ENCODE measurements at regions not wholly inside any gene's neighbourhood (a gene's known extent, or its start where the extent isn't known, plus 50 kb on each side); places are given as distances from the start of the nearest gene placed in this dataset.

- Histone ChIP-seq H3K36me3 (ENCODE audit: control insufficient read depth in 3 of 3, insufficient read depth in 3 of 3, low read length in 3 of 3) (no peaks in the 10 kb centered on the region), H3K4me3 (ENCODE audit: low read length in 3 of 3) (peak overlapping the region in 1 of 3 donors; percentile 33), H3K9me3 (ENCODE audit: control insufficient read depth in 3 of 3, low read length in 3 of 3) (no peaks in the 10 kb centered on the region), H3K27me3 (ENCODE audit: control insufficient read depth in 3 of 3, insufficient read depth in 3 of 3, low read length in 3 of 3) (no peaks in the 10 kb centered on the region), H3K9ac (ENCODE audit: low read depth in 1 of 3, low read length in 3 of 3) (no peak overlapping the region), H3K27ac (ENCODE audit: low read depth, low read length) (no peak overlapping the region), H3K4me1 (ENCODE audit: control insufficient read depth in 3 of 3, insufficient read depth in 3 of 3, low read length in 3 of 3) (no peaks in the 10 kb centered on the region)
Measured at GRCh38 chr1:83641206-83641658, 357.7 kb downstream of the TTLL7 start.

DNA sequence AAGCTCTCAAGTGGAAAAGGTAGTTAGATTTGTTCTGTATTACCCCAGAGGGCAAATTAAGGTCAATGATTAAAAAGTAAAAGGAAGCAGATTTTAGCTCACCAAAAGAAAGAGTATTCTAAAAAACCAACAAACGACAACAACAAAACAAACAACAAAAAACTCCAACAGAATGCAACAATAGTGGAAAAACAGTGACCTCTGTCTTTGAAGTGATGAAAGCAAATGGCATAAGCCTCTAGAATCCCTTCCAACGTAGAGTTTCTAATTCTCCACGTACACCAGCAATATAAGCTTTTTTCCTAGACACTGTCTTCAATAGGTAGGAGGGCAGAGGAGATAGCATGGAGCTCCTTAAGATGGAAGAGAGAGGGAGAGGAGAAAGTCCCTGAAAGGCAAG is 359.1 kb downstream of the TTLL7 start:
- Histone ChIP-seq H3K27ac (ENCODE audit: low read depth, low read length) (no peak overlapping the region), H3K36me3 (ENCODE audit: control insufficient read depth in 3 of 3, insufficient read depth in 3 of 3, low read length in 3 of 3) (no peaks in the 10 kb centered on the region), H3K9me3 (ENCODE audit: control insufficient read depth in 3 of 3, low read length in 3 of 3) (no peaks in the 10 kb centered on the region), H3K9ac (ENCODE audit: low read depth in 1 of 3, low read length in 3 of 3) (no peak overlapping the region), H3K27me3 (ENCODE audit: control insufficient read depth in 3 of 3, insufficient read depth in 3 of 3, low read length in 3 of 3) (no peaks in the 10 kb centered on the region), H3K4me3 (ENCODE audit: low read length in 3 of 3) (no peak overlapping the region), H3K4me1 (ENCODE audit: control insufficient read depth in 3 of 3, insufficient read depth in 3 of 3, low read length in 3 of 3) (no peaks in the 10 kb centered on the region)

DNA sequence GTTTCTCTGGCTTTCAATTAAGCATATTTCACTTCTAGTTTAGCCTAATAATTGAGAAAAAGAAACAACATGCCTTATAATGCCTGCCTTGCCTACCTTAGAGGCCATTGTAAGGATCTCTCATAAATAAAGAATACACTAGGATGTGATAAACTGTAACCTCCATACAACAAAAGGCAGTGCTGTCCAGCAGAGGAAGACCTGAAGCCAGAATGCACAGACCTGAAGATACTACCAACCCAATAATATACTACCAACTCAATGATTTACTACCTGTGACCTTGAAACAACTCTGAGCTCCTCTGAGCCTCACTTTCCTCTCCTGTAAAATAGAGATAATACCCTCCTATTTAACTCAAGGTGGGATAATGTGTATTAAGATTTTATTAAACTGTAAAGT is 361.3 kb downstream of the TTLL7 start:
- Histone ChIP-seq H3K4me3 (ENCODE audit: low read length in 3 of 3) (no peak overlapping the region), H3K36me3 (ENCODE audit: control insufficient read depth in 3 of 3, insufficient read depth in 3 of 3, low read length in 3 of 3) (no peaks in the 10 kb centered on the region), H3K4me1 (ENCODE audit: control insufficient read depth in 3 of 3, insufficient read depth in 3 of 3, low read length in 3 of 3) (no peaks in the 10 kb centered on the region), H3K9me3 (ENCODE audit: control insufficient read depth in 3 of 3, low read length in 3 of 3) (no peaks in the 10 kb centered on the region), H3K27ac (ENCODE audit: low read depth, low read length) (no peak overlapping the region), H3K27me3 (ENCODE audit: control insufficient read depth in 3 of 3, insufficient read depth in 3 of 3, low read length in 3 of 3) (no peaks in the 10 kb centered on the region), H3K9ac (ENCODE audit: low read depth in 1 of 3, low read length in 3 of 3) (no peak overlapping the region)

- no peaks in the 10 kb centered on the region for H3K36me3 ChIP-seq (ENCODE audit: control insufficient read depth in 3 of 3, insufficient read depth in 3 of 3, low read length in 3 of 3)
- no peaks in the 10 kb centered on the region for H3K9me3 ChIP-seq (ENCODE audit: control insufficient read depth in 3 of 3, low read length in 3 of 3)
- H3K27ac ChIP-seq (ENCODE audit: low read depth, low read length), result no peak overlapping the region
- H3K9ac ChIP-seq (ENCODE audit: low read depth in 1 of 3, low read length in 3 of 3), result no peak overlapping the region
- no peaks in the 10 kb centered on the region for H3K4me1 ChIP-seq (ENCODE audit: control insufficient read depth in 3 of 3, insufficient read depth in 3 of 3, low read length in 3 of 3)
- H3K27me3 ChIP-seq (ENCODE audit: control insufficient read depth in 3 of 3, insufficient read depth in 3 of 3, low read length in 3 of 3), result no peaks in the 10 kb centered on the region
- H3K4me3 ChIP-seq (ENCODE audit: low read length in 3 of 3), result no peak overlapping the region
Measured at GRCh38 chr1:83637009-83637408, 361.9 kb downstream of the TTLL7 start.

DNA sequence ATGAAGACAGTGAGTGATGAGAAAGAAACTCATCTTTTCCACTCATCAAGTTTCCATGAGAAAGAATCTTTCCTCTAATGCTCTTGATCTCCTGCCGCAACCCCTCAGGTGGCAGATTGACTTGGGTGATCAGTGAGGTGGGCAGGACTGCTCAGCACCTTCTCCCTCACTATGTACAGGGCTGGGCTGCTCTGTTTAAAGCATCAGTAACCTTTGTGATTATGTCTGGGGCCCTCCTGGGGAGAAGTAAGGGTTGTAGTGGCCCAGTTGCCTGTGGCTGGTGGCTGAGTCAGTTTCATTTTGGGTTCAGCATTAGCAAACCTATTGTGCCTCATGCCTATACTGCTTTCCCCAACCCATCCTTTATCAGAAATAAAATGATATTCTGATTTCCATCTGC is 366.0 kb downstream of the TTLL7 start:
- H3K4me1 ChIP-seq (ENCODE audit: control insufficient read depth in 3 of 3, insufficient read depth in 3 of 3, low read length in 3 of 3), result no peaks in the 10 kb centered on the region
- H3K9ac ChIP-seq (ENCODE audit: low read depth in 1 of 3, low read length in 3 of 3), result no peak overlapping the region

GRCh38 chr1:83631851-83632250 is 367.1 kb downstream of the TTLL7 start:
- Histone ChIP-seq H3K9ac (ENCODE audit: low read depth in 1 of 3, low read length in 3 of 3) (no peak overlapping the region), H3K36me3 (ENCODE audit: control insufficient read depth in 3 of 3, insufficient read depth in 3 of 3, low read length in 3 of 3) (no peaks in the 10 kb centered on the region)

More for the DNA sequence above, 366.0 kb downstream of the TTLL7 start:
- Histone ChIP-seq H3K9me3 (ENCODE audit: control insufficient read depth in 3 of 3, low read length in 3 of 3) (no peaks in the 10 kb centered on the region), H3K4me3 (ENCODE audit: low read length in 3 of 3) (no peak overlapping the region), H3K36me3 (ENCODE audit: control insufficient read depth in 3 of 3, insufficient read depth in 3 of 3, low read length in 3 of 3) (no peaks in the 10 kb centered on the region), H3K27ac (ENCODE audit: low read depth, low read length) (no peak overlapping the region), H3K27me3 (ENCODE audit: control insufficient read depth in 3 of 3, insufficient read depth in 3 of 3, low read length in 3 of 3) (no peaks in the 10 kb centered on the region)

GRCh38 chr1:83627045-83627444 is 371.9 kb downstream of the TTLL7 start:
- Histone ChIP-seq H3K4me1 (ENCODE audit: control insufficient read depth in 3 of 3, insufficient read depth in 3 of 3, low read length in 3 of 3) (no peaks in the 10 kb centered on the region), H3K9ac (ENCODE audit: low read depth in 1 of 3, low read length in 3 of 3) (no peak overlapping the region), H3K9me3 (ENCODE audit: control insufficient read depth in 3 of 3, low read length in 3 of 3) (no peaks in the 10 kb centered on the region), H3K27ac (ENCODE audit: low read depth, low read length) (no peak overlapping the region), H3K36me3 (ENCODE audit: control insufficient read depth in 3 of 3, insufficient read depth in 3 of 3, low read length in 3 of 3) (no peaks in the 10 kb centered on the region), H3K4me3 (ENCODE audit: low read length in 3 of 3) (no peak overlapping the region), H3K27me3 (ENCODE audit: control insufficient read depth in 3 of 3, insufficient read depth in 3 of 3, low read length in 3 of 3) (no peaks in the 10 kb centered on the region)

More at GRCh38 chr1:83631851-83632250, 367.1 kb downstream of the TTLL7 start:
- Histone ChIP-seq H3K9me3 (ENCODE audit: control insufficient read depth in 3 of 3, low read length in 3 of 3) (no peaks in the 10 kb centered on the region), H3K27me3 (ENCODE audit: control insufficient read depth in 3 of 3, insufficient read depth in 3 of 3, low read length in 3 of 3) (no peaks in the 10 kb centered on the region), H3K4me3 (ENCODE audit: low read length in 3 of 3) (no peak overlapping the region), H3K27ac (ENCODE audit: low read depth, low read length) (no peak overlapping the region), H3K4me1 (ENCODE audit: control insufficient read depth in 3 of 3, insufficient read depth in 3 of 3, low read length in 3 of 3) (no peaks in the 10 kb centered on the region)

DNA sequence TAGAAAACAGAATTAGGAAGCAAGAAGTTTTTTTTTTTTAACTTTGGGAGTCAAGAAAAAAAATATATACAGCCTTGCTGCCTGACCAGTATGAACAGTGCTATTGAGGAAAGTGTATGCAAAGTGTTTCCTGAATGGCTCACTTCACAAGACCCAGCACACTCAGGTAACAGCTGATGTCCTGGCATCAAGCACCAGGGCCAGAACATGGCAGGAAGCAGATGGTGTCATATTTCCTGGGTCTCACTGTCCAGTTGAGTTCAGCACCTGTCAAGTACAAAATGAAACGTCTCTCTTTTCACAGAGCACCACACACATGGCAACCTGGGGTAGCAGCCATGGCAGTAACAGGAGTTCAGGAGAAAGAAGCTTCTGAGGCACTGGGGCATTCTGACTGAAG is 372.3 kb downstream of the TTLL7 start:
- Histone ChIP-seq H3K9ac (ENCODE audit: low read depth in 1 of 3, low read length in 3 of 3) (no peak overlapping the region), H3K4me3 (ENCODE audit: low read length in 3 of 3) (no peak overlapping the region), H3K27me3 (ENCODE audit: control insufficient read depth in 3 of 3, insufficient read depth in 3 of 3, low read length in 3 of 3) (no peaks in the 10 kb centered on the region), H3K36me3 (ENCODE audit: control insufficient read depth in 3 of 3, insufficient read depth in 3 of 3, low read length in 3 of 3) (no peaks in the 10 kb centered on the region), H3K4me1 (ENCODE audit: control insufficient read depth in 3 of 3, insufficient read depth in 3 of 3, low read length in 3 of 3) (no peaks in the 10 kb centered on the region), H3K9me3 (ENCODE audit: control insufficient read depth in 3 of 3, low read length in 3 of 3) (no peaks in the 10 kb centered on the region), H3K27ac (ENCODE audit: low read depth, low read length) (no peak overlapping the region)

GRCh38 chr1:83625646-83626045 is 373.3 kb downstream of the TTLL7 start:
- Histone ChIP-seq H3K36me3 (ENCODE audit: control insufficient read depth in 3 of 3, insufficient read depth in 3 of 3, low read length in 3 of 3) (no peaks in the 10 kb centered on the region), H3K9ac (ENCODE audit: low read depth in 1 of 3, low read length in 3 of 3) (no peak overlapping the region), H3K27ac (ENCODE audit: low read depth, low read length) (no peak overlapping the region), H3K27me3 (ENCODE audit: control insufficient read depth in 3 of 3, insufficient read depth in 3 of 3, low read length in 3 of 3) (no peaks in the 10 kb centered on the region), H3K4me1 (ENCODE audit: control insufficient read depth in 3 of 3, insufficient read depth in 3 of 3, low read length in 3 of 3) (no peaks in the 10 kb centered on the region), H3K9me3 (ENCODE audit: control insufficient read depth in 3 of 3, low read length in 3 of 3) (no peaks in the 10 kb centered on the region), H3K4me3 (ENCODE audit: low read length in 3 of 3) (no peak overlapping the region)

GRCh38 chr1:83620016-83620415 is 378.9 kb downstream of the TTLL7 start:
- H3K27ac ChIP-seq (ENCODE audit: low read depth, low read length), result no peak overlapping the region
- H3K36me3 ChIP-seq (ENCODE audit: control insufficient read depth in 3 of 3, insufficient read depth in 3 of 3, low read length in 3 of 3), result no peaks in the 10 kb centered on the region
- no peak overlapping the region for H3K4me3 ChIP-seq (ENCODE audit: low read length in 3 of 3)
- H3K9me3 ChIP-seq (ENCODE audit: control insufficient read depth in 3 of 3, low read length in 3 of 3), result no peaks in the 10 kb centered on the region
- no peaks in the 10 kb centered on the region for H3K4me1 ChIP-seq (ENCODE audit: control insufficient read depth in 3 of 3, insufficient read depth in 3 of 3, low read length in 3 of 3)
- H3K9ac ChIP-seq (ENCODE audit: low read depth in 1 of 3, low read length in 3 of 3), result no peak overlapping the region
- no peaks in the 10 kb centered on the region for H3K27me3 ChIP-seq (ENCODE audit: control insufficient read depth in 3 of 3, insufficient read depth in 3 of 3, low read length in 3 of 3)

Data from skeletal muscle tissue (tissue), 3 donors.